ENCODE measurements at regions not wholly inside any gene's neighbourhood (a gene's known extent, or its start where the extent isn't known, plus 50 kb on each side); places are given as distances from the start of the nearest gene placed in this dataset.
"Not testable (repeated sequence)": the region's sequence is repeated elsewhere in the genome, so short reads cannot be mapped to it uniquely, and the experiment has no call there.

DNA sequence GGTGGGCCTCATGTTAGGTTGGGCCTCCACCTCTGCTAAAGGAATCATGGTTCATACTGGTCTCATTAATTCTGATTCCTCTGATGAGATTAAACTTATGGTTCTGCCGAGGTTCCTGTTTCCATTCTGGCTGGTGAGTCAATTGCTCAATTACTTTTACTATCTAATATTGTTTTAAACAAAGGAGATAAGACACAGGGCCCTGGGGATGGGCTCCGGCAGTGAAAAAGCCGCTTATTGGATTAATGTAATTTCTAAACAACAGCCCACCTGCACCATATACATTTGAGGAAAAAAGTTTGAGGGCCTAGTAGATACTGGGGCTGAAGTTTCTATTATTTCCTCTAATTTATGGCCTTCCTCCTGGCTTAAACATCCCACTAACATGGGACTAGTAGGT is 610.4 kb upstream of the ACO1 start:
- TF ChIP-seq CTCF (conservative IDR thresholded peaks at IDR 0.05); EZH2 (IDR thresholded peaks at IDR 0.05; ENCODE audit: low read depth): not testable (repeated sequence)

Data from PC-9 (cell line).